ENCODE measurements at regions not wholly inside any gene's neighbourhood (a gene's known extent, or its start where the extent isn't known, plus 50 kb on each side); places are given as distances from the start of the nearest gene placed in this dataset.

- no peaks in the 10 kb centered on the region for H3K9me2 ChIP-seq (replicated peaks; ENCODE audit: control insufficient read depth, low read length)
- no peaks in the 10 kb centered on the region for H3K79me2 ChIP-seq (ENCODE audit: control insufficient read depth, low read length)
- TF ChIP-seq, protein P1, sequence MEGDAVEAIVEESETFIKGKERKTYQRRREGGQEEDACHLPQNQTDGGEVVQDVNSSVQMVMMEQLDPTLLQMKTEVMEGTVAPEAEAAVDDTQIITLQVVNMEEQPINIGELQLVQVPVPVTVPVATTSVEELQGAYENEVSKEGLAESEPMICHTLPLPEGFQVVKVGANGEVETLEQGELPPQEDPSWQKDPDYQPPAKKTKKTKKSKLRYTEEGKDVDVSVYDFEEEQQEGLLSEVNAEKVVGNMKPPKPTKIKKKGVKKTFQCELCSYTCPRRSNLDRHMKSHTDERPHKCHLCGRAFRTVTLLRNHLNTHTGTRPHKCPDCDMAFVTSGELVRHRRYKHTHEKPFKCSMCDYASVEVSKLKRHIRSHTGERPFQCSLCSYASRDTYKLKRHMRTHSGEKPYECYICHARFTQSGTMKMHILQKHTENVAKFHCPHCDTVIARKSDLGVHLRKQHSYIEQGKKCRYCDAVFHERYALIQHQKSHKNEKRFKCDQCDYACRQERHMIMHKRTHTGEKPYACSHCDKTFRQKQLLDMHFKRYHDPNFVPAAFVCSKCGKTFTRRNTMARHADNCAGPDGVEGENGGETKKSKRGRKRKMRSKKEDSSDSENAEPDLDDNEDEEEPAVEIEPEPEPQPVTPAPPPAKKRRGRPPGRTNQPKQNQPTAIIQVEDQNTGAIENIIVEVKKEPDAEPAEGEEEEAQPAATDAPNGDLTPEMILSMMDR (IDR thresholded peaks at IDR 0.05; ENCODE audit: low read depth, low read length, poor library complexity, severe bottlenecking) = no peak
- no peak for TF ChIP-seq EZH2phosphoT487 (IDR thresholded peaks at IDR 0.05; ENCODE audit: borderline replicate concordance, low read length)
- no peaks in the 10 kb centered on the region for H3F3A ChIP-seq (ENCODE audit: control insufficient read depth, insufficient read depth)
- no peaks in the 10 kb centered on the region for H3K27me3 ChIP-seq (ENCODE audit: control insufficient read depth, low read length)
- H3K4me3 ChIP-seq (ENCODE audit: low read length) = no peak overlapping the region
- no peak overlapping the region for H3K27ac ChIP-seq (ENCODE audit: low read depth, low read length)
- no peaks in the 10 kb centered on the region for H3K4me1 ChIP-seq (ENCODE audit: control insufficient read depth, low read length)
- H4K20me1 ChIP-seq (ENCODE audit: control insufficient read depth, insufficient read depth, low read depth, low read length) = no peaks in the 10 kb centered on the region
- no peaks in the 10 kb centered on the region for H3K9me3 ChIP-seq (ENCODE audit: control insufficient read depth, insufficient read depth, low read length)
- no peaks in the 10 kb centered on the region for H3K36me3 ChIP-seq (ENCODE audit: control insufficient read depth, low read length)
- H3K4me2 ChIP-seq (ENCODE audit: low read length) = no peak overlapping the region
Measured at GRCh38 chr11:127994736-127995135, 592.6 kb downstream of the ETS1 start.

DNA sequence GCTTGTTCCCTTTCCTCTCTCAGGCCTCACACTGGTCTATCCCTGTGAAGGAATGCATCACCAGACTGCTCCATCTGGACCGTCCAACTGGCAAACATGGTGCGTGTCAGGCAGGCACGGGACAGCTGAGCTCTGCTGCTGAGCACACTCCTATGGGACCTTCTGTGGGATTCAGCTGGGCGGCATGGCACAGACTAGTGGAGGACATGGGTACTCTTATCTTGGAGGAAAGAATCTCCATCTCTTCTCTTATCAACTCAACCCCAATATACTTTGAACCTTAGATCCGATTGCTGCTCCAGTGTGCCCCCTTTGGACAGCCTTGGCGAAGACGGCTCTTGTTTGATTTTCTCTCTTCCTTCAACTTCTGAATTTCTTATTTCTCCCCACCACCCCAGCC lies 593.6 kb downstream of the ETS1 start:
- no peaks in the 10 kb centered on the region for H3F3A ChIP-seq (ENCODE audit: control insufficient read depth, insufficient read depth)
- H3K9me3 ChIP-seq (ENCODE audit: control insufficient read depth, insufficient read depth, low read length) = no peaks in the 10 kb centered on the region
- no peaks in the 10 kb centered on the region for H3K9me2 ChIP-seq (replicated peaks; ENCODE audit: control insufficient read depth, low read length)
- no peaks in the 10 kb centered on the region for H4K20me1 ChIP-seq (ENCODE audit: control insufficient read depth, insufficient read depth, low read depth, low read length)
- H3K4me2 ChIP-seq (ENCODE audit: low read length) = no peak overlapping the region
- no peaks in the 10 kb centered on the region for H3K36me3 ChIP-seq (ENCODE audit: control insufficient read depth, low read length)
- H3K27ac ChIP-seq (ENCODE audit: low read depth, low read length) = no peak overlapping the region
- H3K4me3 ChIP-seq (ENCODE audit: low read length) = no peak overlapping the region
- H3K79me2 ChIP-seq (ENCODE audit: control insufficient read depth, low read length) = no peaks in the 10 kb centered on the region
- H3K4me1 ChIP-seq (ENCODE audit: control insufficient read depth, low read length) = no peaks in the 10 kb centered on the region
- TF ChIP-seq, protein P1 (IDR thresholded peaks at IDR 0.05; ENCODE audit: low read depth, low read length, poor library complexity, severe bottlenecking) = no peak
- TF ChIP-seq EZH2phosphoT487 (IDR thresholded peaks at IDR 0.05; ENCODE audit: borderline replicate concordance, low read length) = no peak
- no peaks in the 10 kb centered on the region for H3K27me3 ChIP-seq (ENCODE audit: control insufficient read depth, low read length)

DNA sequence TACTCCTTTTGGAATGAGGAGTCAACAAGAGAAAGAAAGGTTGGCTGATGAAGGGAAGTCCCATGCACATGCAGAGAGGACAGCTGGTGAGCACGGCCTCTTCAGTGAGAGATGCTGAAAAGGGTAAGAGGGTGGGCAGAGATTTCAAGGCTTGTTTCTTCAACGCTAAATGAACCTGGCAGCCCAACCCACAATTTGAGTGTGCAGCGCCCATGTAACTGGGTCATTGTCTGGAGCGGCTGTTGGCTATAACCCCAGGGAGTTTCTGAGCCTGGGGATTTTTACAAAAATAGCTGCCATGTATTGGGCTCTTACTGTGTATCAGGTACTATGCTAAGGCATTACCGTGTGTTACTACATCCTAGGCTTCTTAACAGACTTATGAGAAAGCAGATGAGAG lies 594.1 kb downstream of the ETS1 start:
- H3K4me1 ChIP-seq (ENCODE audit: control insufficient read depth, low read length) = no peaks in the 10 kb centered on the region
- H3K9me2 ChIP-seq (replicated peaks; ENCODE audit: control insufficient read depth, low read length) = no peaks in the 10 kb centered on the region
- H3K4me3 ChIP-seq (ENCODE audit: low read length) = no peak overlapping the region
- no peaks in the 10 kb centered on the region for H3K9me3 ChIP-seq (ENCODE audit: control insufficient read depth, insufficient read depth, low read length)
- H3F3A ChIP-seq (ENCODE audit: control insufficient read depth, insufficient read depth) = no peaks in the 10 kb centered on the region
- TF ChIP-seq, protein P1 (IDR thresholded peaks at IDR 0.05; ENCODE audit: low read depth, low read length, poor library complexity, severe bottlenecking) = no peak
- TF ChIP-seq EZH2phosphoT487 (IDR thresholded peaks at IDR 0.05; ENCODE audit: borderline replicate concordance, low read length) = no peak
- no peak overlapping the region for H3K27ac ChIP-seq (ENCODE audit: low read depth, low read length)
- H4K20me1 ChIP-seq (ENCODE audit: control insufficient read depth, insufficient read depth, low read depth, low read length) = no peaks in the 10 kb centered on the region
- H3K36me3 ChIP-seq (ENCODE audit: control insufficient read depth, low read length) = no peaks in the 10 kb centered on the region
- H3K79me2 ChIP-seq (ENCODE audit: control insufficient read depth, low read length) = no peaks in the 10 kb centered on the region
- no peaks in the 10 kb centered on the region for H3K27me3 ChIP-seq (ENCODE audit: control insufficient read depth, low read length)
- H3K4me2 ChIP-seq (ENCODE audit: low read length) = no peak overlapping the region

GRCh38 chr11:127986073-127986472 lies 601.3 kb downstream of the ETS1 start:
- no peaks in the 10 kb centered on the region for H3K36me3 ChIP-seq (ENCODE audit: control insufficient read depth, low read length)
- no peaks in the 10 kb centered on the region for H3K9me2 ChIP-seq (replicated peaks; ENCODE audit: control insufficient read depth, low read length)
- H3K4me1 ChIP-seq (ENCODE audit: control insufficient read depth, low read length) = no peaks in the 10 kb centered on the region
- no peaks in the 10 kb centered on the region for H3K9me3 ChIP-seq (ENCODE audit: control insufficient read depth, insufficient read depth, low read length)
- H3K79me2 ChIP-seq (ENCODE audit: control insufficient read depth, low read length) = no peaks in the 10 kb centered on the region
- TF ChIP-seq, protein P1 (IDR thresholded peaks at IDR 0.05; ENCODE audit: low read depth, low read length, poor library complexity, severe bottlenecking) = no peak
- no peak for TF ChIP-seq EZH2phosphoT487 (IDR thresholded peaks at IDR 0.05; ENCODE audit: borderline replicate concordance, low read length)
- H3K27ac ChIP-seq (ENCODE audit: low read depth, low read length) = no peak overlapping the region
- no peaks in the 10 kb centered on the region for H3F3A ChIP-seq (ENCODE audit: control insufficient read depth, insufficient read depth)
- no peaks in the 10 kb centered on the region for H4K20me1 ChIP-seq (ENCODE audit: control insufficient read depth, insufficient read depth, low read depth, low read length)
- no peak overlapping the region for H3K4me2 ChIP-seq (ENCODE audit: low read length)
- H3K4me3 ChIP-seq (ENCODE audit: low read length) = no peak overlapping the region
- no peaks in the 10 kb centered on the region for H3K27me3 ChIP-seq (ENCODE audit: control insufficient read depth, low read length)

Measured in DOHH2 (cell line).